WTC11 (cell line): ENCODE measurements at regions not wholly inside any gene's neighbourhood (a gene's known extent, or its start where the extent isn't known, plus 50 kb on each side); places are given as distances from the start of the nearest gene placed in this dataset.

Source experiments
- ATAC-seq: fragments of 200-7000 bp; cut with Tn5 transposase; 2 replicates; pipeline ENCODE4 v1.10.0; 2021; ENCODE audit warnings: mild to moderate bottlenecking, moderate library complexity
- CTCF ChIA-PET: fragments of 300-600 bp; sonication (Branson Sonifier 250); formaldehyde crosslinking; loops from one replicate; lab custom pipeline; 2021; ENCODE audit warnings: antibody characterized with exemption; lab: Charles Lee
- POLR2A ChIA-PET: fragments of 350-600 bp; sonication (Branson Sonifier 250); formaldehyde crosslinking; loops from one replicate; lab custom pipeline; 2021; ENCODE audit warnings: antibody characterized with exemption; lab: Charles Lee
- DNase-seq: peaks from one replicate; pipeline ENCODE4 v3.0.0; 2021; ENCODE audit warnings: low spot score
- H3K27ac Mint-ChIP-seq: 2 replicates; pipeline ENCODE4 v1.8.0; 2021; ENCODE audit warnings: mixed read lengths
- H3K27me3 Mint-ChIP-seq: 2 replicates; pipeline ENCODE4 v1.8.0; 2021; ENCODE audit warnings: low read depth, mild to moderate bottlenecking, moderate library complexity, mixed read lengths
- H3K36me3 Mint-ChIP-seq: 2 replicates; pipeline ENCODE4 v1.8.0; 2021; ENCODE audit warnings: mixed read lengths
- H3K4me1 Mint-ChIP-seq: 2 replicates; pipeline ENCODE4 v1.8.0; 2022; ENCODE audit warnings: mixed read lengths
- H3K4me3 Mint-ChIP-seq: 2 replicates; pipeline ENCODE4 v1.8.0; 2021; ENCODE audit warnings: mild to moderate bottlenecking, moderate library complexity, mixed read lengths
- H3K9me3 Mint-ChIP-seq: 2 replicates; pipeline ENCODE4 v1.8.0; 2021; ENCODE audit warnings: mixed read lengths
- ATF1 ChIP-seq: sonication (generic); formaldehyde crosslinking; IDR thresholded peaks from 2 replicates; pipeline ENCODE4 v1.8.1; 2023; ENCODE audit warnings: mild to moderate bottlenecking, moderate library complexity, missing genetic modification reagents
- CBFB ChIP-seq: sonication (generic); formaldehyde crosslinking; IDR thresholded peaks from 2 replicates; pipeline ENCODE4 v1.8.1; 2022; ENCODE audit warnings: mild to moderate bottlenecking, low read depth, missing genetic modification reagents
- FOXP1 ChIP-seq: sonication (generic); formaldehyde crosslinking; IDR thresholded peaks from 2 replicates; pipeline ENCODE4 v1.8.0; 2022; ENCODE audit warnings: missing genetic modification reagents, mild to moderate bottlenecking, moderate library complexity, borderline replicate concordance
- FOXP4 ChIP-seq: sonication (generic); formaldehyde crosslinking; IDR thresholded peaks from 2 replicates; pipeline ENCODE4 v1.8.0; 2022; ENCODE audit warnings: mild to moderate bottlenecking, missing genetic modification reagents
- GABPB1 ChIP-seq: sonication (generic); formaldehyde crosslinking; IDR thresholded peaks from 2 replicates; pipeline ENCODE4 v1.8.1; 2023; ENCODE audit warnings: mild to moderate bottlenecking, missing genetic modification reagents
- GRHL2 ChIP-seq: fragments of 250-450 bp; sonication (Bioruptor Pico); IDR thresholded peaks from 2 replicates; pipeline ENCODE4 v1.8.0; 2022; ENCODE audit warnings: mild to moderate bottlenecking, moderate library complexity; ENCODE audit not compliant: insufficient replicate concordance, severe bottlenecking
- MAX ChIP-seq: sonication (generic); formaldehyde crosslinking; IDR thresholded peaks from 2 replicates; pipeline ENCODE4 v1.8.0; 2022; ENCODE audit warnings: mild to moderate bottlenecking, missing genetic modification reagents
- PREB ChIP-seq: sonication (generic); formaldehyde crosslinking; IDR thresholded peaks from 2 replicates; pipeline ENCODE4 v1.8.1; 2022; ENCODE audit warnings: mild to moderate bottlenecking, missing genetic modification reagents, moderate library complexity, borderline replicate concordance
- RELA ChIP-seq: sonication (generic); formaldehyde crosslinking; IDR thresholded peaks from 2 replicates; pipeline ENCODE4 v1.8.1; 2022; ENCODE audit warnings: missing genetic modification reagents, mild to moderate bottlenecking, borderline replicate concordance
- RORB ChIP-seq: fragments of 250-450 bp; sonication (Bioruptor Pico); IDR thresholded peaks from 2 replicates; pipeline ENCODE4 v1.9.0; 2021; ENCODE audit warnings: mild to moderate bottlenecking
- USF2 ChIP-seq: sonication (generic); formaldehyde crosslinking; IDR thresholded peaks from 2 replicates; pipeline ENCODE4 v1.8.1; 2023; ENCODE audit warnings: mild to moderate bottlenecking, missing genetic modification reagents, moderate library complexity
- ZNF121 ChIP-seq: sonication (generic); formaldehyde crosslinking; IDR thresholded peaks from 2 replicates; pipeline ENCODE4 v1.8.0; 2023; ENCODE audit warnings: missing genetic modification reagents
- ZNF219 ChIP-seq: sonication (generic); formaldehyde crosslinking; IDR thresholded peaks from 2 replicates; pipeline ENCODE4 v1.8.0; 2023; ENCODE audit warnings: missing genetic modification reagents, mild to moderate bottlenecking, borderline replicate concordance
- ZNF232 ChIP-seq: sonication (generic); formaldehyde crosslinking; IDR thresholded peaks from 2 replicates; pipeline ENCODE4 v1.8.0; 2022; ENCODE audit warnings: mild to moderate bottlenecking, missing genetic modification reagents
- ZNF281 ChIP-seq: sonication (generic); formaldehyde crosslinking; IDR thresholded peaks from 2 replicates; pipeline ENCODE4 v1.8.0; 2023; ENCODE audit warnings: mild to moderate bottlenecking, missing genetic modification reagents
- ZNF317 ChIP-seq: sonication (generic); formaldehyde crosslinking; IDR thresholded peaks from 2 replicates; pipeline ENCODE4 v1.8.1; 2023; ENCODE audit warnings: low read depth, mild to moderate bottlenecking, moderate library complexity, missing genetic modification reagents, borderline replicate concordance
- ZNF396 ChIP-seq: fragments of 250-450 bp; sonication (Bioruptor Pico); IDR thresholded peaks from 2 replicates; pipeline ENCODE4 v1.8.0; 2021; ENCODE audit warnings: mild to moderate bottlenecking, moderate library complexity, borderline replicate concordance
- ZNF423 ChIP-seq: fragments of 250-450 bp; sonication (Bioruptor Pico); IDR thresholded peaks from 2 replicates; pipeline ENCODE4 v2.1.2; 2022; ENCODE audit warnings: mild to moderate bottlenecking, moderate library complexity
- TF ChIP-seq, protein P1 (sequence below): fragments of 250-450 bp; sonication (Bioruptor Pico); IDR thresholded peaks from 2 replicates; pipeline ENCODE4 v1.9.0; 2021; ENCODE audit warnings: moderate library complexity, mild to moderate bottlenecking, inconsistent platforms, borderline replicate concordance
- TF ChIP-seq, protein P2 (sequence below): sonication (generic); formaldehyde crosslinking; IDR thresholded peaks from 2 replicates; pipeline ENCODE4 v1.8.1; 2022; ENCODE audit warnings: mild to moderate bottlenecking, moderate library complexity, missing genetic modification reagents
- TF ChIP-seq, protein P3 (sequence below): fragments of 250-450 bp; sonication (Bioruptor Pico); IDR thresholded peaks from 2 replicates; pipeline ENCODE4 v1.8.0; 2021; ENCODE audit warnings: mild to moderate bottlenecking

GRCh38 chr13:34031610-34032009 lies 213.7 kb downstream of the RFC3 start (continued):
- no peak for TF ChIP-seq ZNF281 (CRISPR knock-in tag)
- no peak for TF ChIP-seq GRHL2 (CRISPR knock-in tag)

- no peak for DNase-seq
- POLR2A ChIA-PET = no interaction called here
- no peaks in the 10 kb centered on the region; the same call in 1 of the 2 replicates for H3K27me3 Mint-ChIP-seq
- H3K9me3 Mint-ChIP-seq = peaks cover 10% of the 10 kb centered on the region
- no peaks in the 10 kb centered on the region for H3K36me3 Mint-ChIP-seq
- H3K27ac Mint-ChIP-seq = no peak overlapping the region
- TF ChIP-seq ATF1 (CRISPR knock-in tag) (no peak), PREB (CRISPR knock-in tag) (no peak), ZNF423 (CRISPR knock-in tag) (no peak), FOXP1 (no peak), ZNF219 (no peak), USF2 (CRISPR knock-in tag) (no peak), FOXP4 (CRISPR knock-in tag) (no peak), RORB (CRISPR knock-in tag) (no peak), RELA (CRISPR knock-in tag) (no peak), CBFB (CRISPR knock-in tag) (no peak), MAX (CRISPR knock-in tag) (no peak)
- TF ChIP-seq, protein P1, sequence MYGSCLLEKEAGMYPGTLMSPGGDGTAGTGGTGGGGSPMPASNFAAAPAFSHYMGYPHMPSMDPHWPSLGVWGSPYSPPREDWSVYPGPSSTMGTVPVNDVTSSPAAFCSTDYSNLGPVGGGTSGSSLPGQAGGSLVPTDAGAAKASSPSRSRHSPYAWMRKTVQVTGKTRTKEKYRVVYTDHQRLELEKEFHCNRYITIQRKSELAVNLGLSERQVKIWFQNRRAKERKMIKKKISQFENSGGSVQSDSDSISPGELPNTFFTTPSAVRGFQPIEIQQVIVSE (CRISPR knock-in tag) = no peak
- TF ChIP-seq, protein P2, sequence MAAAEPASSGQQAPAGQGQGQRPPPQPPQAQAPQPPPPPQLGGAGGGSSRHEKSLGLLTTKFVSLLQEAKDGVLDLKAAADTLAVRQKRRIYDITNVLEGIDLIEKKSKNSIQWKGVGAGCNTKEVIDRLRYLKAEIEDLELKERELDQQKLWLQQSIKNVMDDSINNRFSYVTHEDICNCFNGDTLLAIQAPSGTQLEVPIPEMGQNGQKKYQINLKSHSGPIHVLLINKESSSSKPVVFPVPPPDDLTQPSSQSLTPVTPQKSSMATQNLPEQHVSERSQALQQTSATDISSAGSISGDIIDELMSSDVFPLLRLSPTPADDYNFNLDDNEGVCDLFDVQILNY (CRISPR knock-in tag) = no peak
- peaks cover 17% of the 10 kb centered on the region for H3K4me1 Mint-ChIP-seq
- H3K4me3 Mint-ChIP-seq = no peak overlapping the region
- ATAC-seq = no peak
- CTCF ChIA-PET = no interaction called here
Observed at GRCh38 chr13:34034411-34034810, 216.5 kb downstream of the RFC3 start.

DNA sequence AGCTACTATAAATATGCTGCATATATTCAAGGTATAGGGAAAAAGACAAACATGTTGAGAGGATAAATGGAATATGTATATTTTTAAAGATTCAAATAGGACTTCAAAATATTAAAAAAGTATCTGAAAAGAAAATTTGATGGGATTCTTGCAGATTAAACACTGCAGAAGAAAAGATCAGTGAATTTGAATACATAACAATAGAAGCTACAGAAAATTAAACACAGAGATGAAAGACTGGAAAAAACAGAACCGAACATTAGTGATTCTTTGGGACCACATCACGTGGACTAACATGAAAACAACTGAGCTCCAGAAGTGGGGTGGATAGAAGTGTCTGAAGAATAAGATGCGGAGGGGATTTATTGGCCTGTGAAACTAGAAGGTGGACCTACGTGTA lies 217.2 kb downstream of the RFC3 start:
- Mint-ChIP-seq H3K27me3 (no peaks in the 10 kb centered on the region; the same call in 1 of the 2 replicates), H3K36me3 (no peaks in the 10 kb centered on the region), H3K4me1 (peaks cover 17% of the 10 kb centered on the region), H3K4me3 (no peak overlapping the region), H3K9me3 (peaks cover 2% of the 10 kb centered on the region; the same call in 1 of the 2 replicates), H3K27ac (no peak overlapping the region)
- ATAC-seq (no peak), DNase-seq (no peak)
- CTCF ChIA-PET = no interaction called here
- POLR2A ChIA-PET = no interaction called here
- TF ChIP-seq, protein P1 (CRISPR knock-in tag) = no peak
- TF ChIP-seq ZNF232 (CRISPR knock-in tag) (no peak), CBFB (CRISPR knock-in tag) (no peak), ZNF317 (CRISPR knock-in tag) (no peak), GABPB1 (CRISPR knock-in tag) (no peak), ZNF121 (CRISPR knock-in tag) (no peak), ZNF396 (CRISPR knock-in tag) (no peak)
- TF ChIP-seq, protein P3, sequence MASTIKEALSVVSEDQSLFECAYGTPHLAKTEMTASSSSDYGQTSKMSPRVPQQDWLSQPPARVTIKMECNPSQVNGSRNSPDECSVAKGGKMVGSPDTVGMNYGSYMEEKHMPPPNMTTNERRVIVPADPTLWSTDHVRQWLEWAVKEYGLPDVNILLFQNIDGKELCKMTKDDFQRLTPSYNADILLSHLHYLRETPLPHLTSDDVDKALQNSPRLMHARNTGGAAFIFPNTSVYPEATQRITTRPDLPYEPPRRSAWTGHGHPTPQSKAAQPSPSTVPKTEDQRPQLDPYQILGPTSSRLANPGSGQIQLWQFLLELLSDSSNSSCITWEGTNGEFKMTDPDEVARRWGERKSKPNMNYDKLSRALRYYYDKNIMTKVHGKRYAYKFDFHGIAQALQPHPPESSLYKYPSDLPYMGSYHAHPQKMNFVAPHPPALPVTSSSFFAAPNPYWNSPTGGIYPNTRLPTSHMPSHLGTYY (CRISPR knock-in tag) = no peak
